ENCODE measurements at regions not wholly inside any gene's neighbourhood (a gene's known extent, or its start where the extent isn't known, plus 50 kb on each side); places are given as distances from the start of the nearest gene placed in this dataset.

DNA sequence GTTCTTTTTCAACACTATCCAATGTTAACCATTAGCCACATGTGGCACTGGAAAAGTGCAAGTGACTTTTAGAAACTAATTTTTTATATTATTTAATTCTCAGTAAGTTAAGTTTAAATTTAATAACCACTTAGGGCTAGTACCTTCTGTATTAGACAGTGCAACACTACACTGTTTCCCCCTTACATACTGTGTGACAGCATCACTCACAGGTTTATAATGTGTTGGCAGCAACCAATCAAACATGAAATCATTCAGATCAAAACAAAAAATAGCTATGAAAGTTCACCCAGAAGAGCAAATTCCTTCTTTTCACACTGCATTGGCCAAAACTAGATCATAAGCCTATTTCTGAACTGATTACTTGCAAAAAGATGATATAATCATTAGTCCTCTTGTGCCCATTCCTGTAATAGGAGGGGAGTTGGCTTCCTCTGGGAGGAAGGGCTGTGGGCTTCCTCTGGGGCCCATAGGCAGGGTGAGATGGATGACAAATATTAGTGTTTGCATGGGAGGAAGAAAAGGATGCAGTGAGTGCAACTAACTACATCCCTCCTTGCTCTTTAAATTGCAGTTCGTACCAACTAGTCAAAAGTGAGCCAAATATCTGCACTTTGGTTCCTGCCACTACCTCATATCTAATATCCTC is 708.1 kb upstream of the RGMB start:
- DNase-seq (ENCODE audit: low read depth) = no peak

DNA sequence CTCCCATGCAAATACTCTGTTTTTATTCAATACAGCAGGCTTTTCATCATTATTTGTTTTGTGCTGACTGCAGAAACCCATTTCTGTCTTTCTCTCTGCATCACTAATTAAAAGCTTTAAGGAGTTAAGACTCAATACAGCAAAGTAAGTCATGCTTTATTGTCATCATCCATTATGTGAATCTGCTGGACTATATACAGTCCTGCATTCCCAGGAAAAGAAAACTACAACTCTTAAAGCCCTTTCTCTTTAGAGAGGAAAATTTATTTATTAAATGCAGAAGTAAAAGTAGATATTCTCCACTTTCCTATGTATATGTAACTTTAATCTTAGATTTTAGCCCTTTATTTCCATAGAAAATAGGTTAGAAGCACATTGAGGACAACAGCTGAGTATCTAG is 706.6 kb upstream of the RGMB start:
- no peak for DNase-seq (ENCODE audit: low read depth)

DNA sequence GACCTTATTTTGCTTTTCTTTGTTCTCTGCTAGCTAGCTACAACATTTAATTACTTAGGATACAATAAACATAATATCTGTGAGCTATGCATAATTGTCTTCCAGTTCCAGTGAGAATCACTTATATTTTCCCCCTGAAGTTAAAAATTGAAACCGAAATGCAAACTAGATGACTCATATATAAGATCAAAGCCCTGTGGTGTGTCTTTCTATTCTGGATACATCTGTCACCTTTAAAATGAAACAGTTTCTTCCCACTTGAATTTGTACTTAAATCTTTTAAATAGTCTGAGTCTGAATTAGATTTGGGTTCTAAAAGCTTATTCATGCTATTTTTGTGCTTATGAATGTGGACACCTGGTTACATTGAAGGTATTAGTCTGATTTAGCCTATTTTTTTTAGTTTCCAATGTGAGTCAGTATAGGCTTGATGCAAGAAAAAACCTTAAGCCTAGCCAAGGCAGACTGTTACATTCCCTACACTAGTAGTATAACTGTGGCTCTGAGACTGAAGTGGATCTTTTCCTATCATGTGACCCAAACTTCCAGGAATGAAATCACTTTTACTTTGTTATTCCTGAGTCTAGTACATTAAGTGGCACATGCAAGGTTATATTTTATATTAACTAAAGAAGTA is 703.5 kb upstream of the RGMB start:
- no peak for DNase-seq (ENCODE audit: low read depth)

DNA sequence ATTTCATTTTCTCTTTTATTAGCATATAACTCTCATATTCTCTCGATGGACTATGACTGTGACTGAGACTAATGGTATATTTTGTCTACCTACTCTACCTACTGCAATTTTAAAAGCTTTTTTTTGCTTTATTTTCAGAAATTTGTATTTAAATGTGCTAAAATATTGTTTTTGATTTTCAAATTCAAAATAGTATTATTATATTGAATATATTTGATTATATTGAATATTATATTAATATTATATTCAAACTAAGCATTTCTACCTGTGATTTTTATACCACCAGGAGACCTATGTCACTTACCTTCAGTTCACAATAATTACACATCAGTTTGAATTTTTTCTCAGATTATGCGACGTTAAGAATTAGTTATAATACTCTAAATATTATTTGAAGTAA is 700.5 kb upstream of the RGMB start:
- DNase-seq (ENCODE audit: low read depth) = no peak

DNA sequence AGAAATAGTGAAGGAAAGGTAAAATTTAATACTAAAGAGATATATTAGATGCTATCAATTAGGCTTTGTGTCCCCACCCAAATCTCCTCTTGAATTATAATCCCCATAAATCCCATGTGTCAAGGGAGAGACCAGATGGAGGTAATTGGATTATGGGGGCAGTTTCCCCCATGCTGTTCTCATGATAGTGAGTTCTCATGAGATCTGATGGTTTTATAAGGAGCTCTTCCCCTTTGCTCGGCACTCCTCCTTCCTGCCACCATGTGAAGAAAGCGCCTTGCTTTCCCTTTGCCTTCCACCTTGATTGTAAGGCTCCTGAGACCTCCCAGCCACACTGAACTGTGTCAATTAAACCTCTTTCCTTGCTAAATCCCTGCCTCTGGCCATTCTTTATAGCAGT is 697.0 kb upstream of the RGMB start:
- no peak for DNase-seq (ENCODE audit: low read depth)

DNA sequence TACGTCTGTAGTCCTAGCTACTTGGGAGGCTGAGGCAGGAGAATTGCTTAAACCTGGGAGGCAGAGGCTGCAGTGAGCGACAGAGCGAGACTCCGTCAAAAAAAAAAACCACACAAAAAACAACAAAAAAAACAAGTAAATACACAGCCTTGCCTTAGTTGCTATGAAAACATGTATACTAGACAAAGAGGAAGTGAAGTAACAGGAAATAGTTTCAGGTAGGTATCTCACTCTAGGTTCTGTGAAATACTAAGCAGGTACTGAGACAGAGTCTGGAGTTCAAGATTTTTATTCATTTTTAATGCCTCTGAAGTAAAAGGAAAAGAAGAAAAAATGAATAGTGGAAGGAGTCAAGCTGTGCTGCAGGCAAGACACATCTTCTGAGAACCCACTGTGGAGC is 687.9 kb upstream of the RGMB start:
- DNase-seq (ENCODE audit: low read depth) = no peak

DNA sequence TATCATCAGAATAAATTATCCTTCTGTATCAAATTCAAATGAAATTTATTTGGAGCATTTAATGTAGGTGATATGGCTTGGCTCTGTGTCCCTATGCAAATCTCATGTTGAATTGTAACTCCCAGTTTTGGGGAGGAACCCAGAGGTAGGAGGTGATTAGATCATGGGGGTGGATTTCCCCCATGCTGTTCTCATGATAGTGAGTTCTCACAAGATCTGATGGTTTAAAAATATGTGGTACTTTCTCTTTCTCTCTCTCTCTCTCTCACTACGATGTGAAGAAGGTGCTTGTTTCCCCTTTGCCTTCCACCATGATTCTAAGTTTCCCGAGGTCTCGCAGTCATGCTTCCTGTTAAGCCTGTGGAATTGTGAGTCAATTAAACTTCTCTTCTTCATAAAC is 678.4 kb upstream of the RGMB start:
- no peak for DNase-seq (ENCODE audit: low read depth)

DNA sequence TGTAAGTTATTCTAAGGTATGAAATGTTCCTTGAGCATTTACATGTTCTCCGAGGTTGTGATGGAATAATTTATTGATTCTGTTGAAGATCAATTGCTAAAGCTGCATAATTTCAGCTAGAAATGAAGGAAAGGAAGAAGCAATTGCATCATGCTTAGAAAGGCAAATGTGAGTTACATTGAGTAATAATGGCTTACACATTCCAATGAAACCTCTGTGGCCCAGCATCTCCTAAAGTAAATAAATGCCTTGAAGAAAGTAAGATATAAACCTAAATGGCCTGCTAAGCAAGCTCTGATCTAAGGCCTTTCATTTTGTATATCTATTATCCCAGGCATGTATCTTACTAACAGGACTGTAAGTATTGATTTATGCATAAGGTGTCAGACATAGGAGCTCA is 677.3 kb upstream of the RGMB start:
- DNase-seq (ENCODE audit: low read depth) = no peak

DNA sequence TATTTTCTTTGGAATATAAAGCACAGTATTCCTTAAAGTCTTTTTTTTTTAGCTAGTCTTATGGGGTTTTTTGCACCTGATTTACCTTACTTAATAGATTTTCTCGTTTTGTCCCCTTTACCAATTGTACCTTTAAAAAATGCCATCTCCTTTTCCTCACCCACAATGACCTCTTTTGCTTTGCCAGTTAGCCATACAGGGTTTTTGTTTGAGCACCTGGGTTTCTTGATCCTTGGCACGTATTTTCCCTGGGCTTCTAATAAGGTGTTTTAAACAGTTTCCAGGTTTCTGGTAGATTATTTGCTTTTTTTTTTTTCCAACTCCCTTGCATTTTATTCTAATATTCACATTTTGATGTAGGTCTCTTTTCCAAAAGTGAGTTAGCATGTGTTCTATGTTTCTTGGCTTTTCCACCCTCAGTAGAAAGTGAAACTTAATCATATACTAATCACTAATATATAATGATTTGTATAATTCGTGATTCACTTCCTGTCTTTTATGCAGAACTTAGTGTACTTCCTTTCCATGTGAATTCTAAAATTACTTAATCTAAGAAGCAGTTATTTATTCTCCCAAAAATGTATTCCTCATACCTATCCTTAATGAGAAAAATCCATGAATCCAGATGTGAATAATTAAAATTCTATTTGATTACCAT is 673.9 kb upstream of the RGMB start:
- DNase-seq (ENCODE audit: low read depth) = no peak

DNA sequence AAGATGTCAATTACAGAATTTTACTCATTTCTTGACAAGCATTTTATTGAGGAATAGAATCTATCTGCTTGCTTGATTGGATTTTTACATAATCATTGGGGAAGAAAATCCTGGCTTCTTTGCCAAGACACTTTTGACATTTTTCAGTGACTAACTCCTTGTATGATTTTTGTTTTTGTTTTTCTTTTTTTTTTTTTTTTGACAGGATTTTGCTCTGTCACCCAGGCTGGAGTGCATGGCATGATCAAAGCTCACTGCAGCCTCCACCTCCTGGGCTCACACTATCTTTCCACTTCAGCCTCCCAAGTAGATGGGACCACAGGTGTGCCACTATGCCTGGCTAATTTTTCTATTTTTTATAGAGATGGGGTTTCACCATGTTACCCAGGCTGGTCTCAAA is 672.3 kb upstream of the RGMB start:
- DNase-seq (ENCODE audit: low read depth) = no peak

DNA sequence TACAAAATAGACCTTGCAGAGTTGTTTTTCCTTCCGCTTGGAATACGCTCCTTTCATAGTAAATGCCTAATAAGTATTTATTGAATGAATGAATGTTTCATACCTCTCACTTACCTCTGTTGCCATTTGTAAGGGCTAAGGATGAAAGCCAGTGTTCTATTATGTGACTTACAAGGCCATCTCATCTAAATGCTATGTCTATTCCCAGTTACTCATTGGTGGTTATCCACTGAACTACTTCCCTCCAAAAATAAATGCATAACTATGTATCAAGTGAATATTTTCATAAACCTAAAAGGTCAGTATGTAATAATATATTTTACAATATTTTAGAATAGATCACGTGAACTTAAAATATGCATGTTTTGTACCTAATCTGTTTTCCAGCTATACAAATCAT is 670.5 kb upstream of the RGMB start:
- no peak for DNase-seq (ENCODE audit: low read depth)

DNA sequence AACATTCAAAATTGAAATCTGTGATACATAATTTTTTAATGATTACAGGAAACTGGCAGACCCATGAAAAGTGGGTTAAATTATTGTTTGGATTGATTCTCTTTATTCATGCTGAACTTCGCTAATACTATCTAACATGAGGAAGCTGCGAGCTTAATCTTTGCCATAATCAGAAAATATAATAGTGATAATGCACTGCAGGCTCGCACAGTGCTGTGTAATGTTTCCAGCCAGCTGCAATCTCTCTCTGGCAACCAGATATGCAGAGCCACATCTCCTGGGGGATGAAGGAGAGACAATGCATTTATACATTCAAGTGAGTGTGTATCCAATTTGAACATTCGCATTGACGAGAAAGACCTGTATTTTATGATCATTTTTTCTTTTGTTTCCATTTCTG is 669.7 kb upstream of the RGMB start:
- DNase-seq (ENCODE audit: low read depth) = no peak

DNA sequence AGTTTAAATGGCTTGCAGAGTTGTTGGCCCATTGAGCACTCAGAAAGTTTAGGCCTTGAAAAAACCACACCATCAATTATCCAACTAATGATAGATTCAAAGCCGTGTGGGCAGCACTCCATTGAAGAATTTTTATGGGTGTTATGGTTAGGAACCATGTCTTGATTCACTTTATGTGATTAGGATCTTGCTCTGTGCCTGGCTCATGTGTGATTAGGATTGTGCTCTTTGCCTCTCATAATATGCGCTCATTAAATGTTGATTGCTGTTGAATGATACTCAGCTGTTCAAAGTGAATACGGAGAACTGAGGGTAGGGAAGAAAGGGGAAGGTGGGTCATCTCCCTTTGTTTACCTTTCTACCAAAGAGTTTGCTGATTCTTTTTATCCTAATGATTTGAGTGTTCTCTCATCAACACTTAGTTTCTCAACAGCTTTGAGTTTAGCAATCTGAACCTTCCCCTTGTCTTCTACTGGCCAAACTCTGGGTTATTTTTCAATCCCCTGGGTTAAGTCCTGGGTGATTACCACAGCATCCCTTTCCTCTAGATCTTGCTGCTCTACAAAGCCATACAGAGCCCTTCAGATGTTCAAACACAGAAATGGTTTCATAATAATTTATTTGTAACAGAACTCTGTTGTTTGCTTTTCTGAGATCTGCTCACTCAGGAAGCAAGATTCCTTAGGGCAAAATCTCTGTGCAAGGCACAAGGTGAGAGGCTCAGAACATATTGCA is 668.8 kb upstream of the RGMB start:
- DNase-seq (ENCODE audit: low read depth) = no peak

DNA sequence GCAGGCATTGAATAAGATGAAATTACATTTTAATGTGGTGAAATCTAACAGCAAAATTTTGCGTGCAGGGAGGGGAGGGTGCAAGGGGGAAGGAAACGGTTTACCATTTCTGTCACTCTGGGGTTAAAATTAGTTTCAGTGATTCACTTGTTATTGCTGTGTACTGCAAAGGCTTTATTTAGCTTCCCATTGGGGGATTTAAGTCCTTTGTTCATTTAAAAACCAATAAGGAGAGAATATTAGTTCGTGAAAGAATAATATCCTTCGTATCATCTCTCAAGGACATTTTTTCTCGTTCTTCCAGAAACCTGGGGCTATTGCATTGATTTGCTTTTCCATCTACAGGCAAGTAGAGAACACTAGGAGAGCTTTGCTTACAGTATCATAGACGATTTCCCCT is 667.8 kb upstream of the RGMB start:
- DNase-seq (ENCODE audit: low read depth) = no peak

DNA sequence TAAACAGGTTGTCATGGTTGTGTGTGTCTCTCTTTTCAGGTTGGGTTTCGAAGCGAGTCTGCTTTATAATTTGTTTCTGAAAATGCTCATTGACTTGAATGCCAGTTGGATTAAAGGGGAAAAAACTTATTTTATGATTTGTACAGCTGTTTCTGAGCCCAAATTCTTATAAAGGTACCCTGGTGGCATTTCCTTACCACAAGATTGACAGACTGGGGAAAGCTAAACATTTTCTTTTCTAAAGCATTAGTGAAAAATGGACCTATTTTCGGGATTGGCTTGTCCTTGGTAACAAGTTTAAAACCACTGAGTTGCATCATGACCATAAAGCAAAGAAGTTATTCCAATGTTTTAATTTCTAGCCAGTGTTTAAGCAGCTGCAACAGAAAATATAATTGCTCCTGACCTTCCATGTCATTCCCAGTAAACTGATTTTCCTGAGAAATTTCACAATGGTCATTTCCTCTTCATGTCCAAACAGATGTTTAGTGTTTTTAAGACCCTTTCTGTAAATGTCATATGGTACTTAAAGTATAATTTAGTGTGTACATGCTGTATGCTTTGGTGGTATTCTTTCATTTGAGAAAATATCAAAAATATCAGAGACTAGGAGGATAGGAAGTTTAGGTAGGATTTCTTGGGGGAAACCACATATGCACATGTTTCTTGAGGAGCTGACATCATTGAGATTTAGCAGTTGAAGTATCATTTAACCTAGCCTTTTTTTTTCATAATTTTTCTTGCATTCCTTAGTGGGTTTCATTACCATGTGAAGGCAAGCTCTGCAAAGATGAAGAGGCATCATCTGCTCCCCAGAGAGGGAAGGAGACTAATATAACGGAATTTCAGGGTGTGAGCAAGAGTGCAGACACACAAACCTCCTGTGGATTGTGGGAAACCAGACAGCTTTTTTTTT is 667.1 kb upstream of the RGMB start:
- no peak for DNase-seq (ENCODE audit: low read depth)

DNA sequence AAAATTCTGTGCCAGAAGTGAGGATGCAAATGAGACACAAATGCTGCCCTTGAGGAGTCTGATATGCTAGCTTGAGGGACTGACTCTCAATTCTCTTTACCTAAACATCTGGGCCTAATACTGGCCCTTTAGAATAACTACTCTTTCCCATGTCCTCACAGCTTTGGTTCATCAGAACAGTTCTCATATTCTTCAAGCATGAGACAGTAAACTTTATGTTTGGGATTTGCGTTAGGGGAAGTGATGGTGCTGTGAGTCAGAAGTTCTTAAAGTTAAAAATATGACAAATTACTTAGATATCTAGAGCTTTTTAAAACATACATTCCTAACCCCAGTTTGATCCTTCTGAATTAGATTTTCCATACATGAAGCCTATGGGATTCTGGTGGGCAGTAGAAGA is 665.0 kb upstream of the RGMB start:
- DNase-seq (ENCODE audit: low read depth) = peak; percentile 61

DNA sequence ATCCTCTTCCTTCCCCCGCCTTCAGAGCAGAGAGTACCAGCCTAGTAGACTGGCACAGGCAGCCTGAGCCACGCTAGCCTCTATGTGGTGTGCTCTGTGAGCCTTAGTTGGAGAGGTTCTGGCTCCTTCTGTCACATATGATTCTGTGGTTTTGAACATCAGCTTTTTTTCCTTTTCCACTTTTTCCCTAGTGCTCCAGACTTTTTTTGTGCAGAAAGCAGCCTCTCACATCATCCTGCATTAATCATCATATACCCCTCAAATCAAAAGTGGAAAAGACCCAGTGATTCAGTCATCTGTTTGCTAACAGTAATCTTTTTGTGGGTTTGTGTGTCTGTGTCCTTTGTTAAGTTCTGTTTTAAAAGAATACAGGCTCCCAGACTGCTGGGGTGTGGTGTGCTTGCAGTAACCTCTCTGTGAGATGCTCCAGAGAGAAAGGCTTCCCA is 663.9 kb upstream of the RGMB start:
- DNase-seq (ENCODE audit: low read depth) = no peak

DNA sequence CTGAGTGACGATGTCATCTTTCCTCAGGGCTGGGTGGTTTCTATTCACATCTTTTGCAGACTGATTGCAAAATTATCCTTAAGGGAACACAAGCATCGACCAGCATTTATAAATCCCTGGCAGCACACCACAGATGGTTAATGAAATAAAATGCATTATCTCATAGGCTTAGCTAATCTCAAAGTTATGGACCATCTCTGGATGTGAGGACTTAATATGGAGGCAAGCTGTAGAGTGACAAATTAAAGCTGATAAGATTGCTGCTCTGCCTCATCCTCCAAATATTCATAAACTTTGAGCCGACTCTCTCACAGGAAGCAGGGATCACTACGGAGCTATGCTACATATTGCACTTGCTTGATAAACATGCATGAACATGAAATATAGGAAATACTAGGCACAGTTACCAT is 663.2 kb upstream of the RGMB start:
- DNase-seq (ENCODE audit: low read depth) = no peak

DNA sequence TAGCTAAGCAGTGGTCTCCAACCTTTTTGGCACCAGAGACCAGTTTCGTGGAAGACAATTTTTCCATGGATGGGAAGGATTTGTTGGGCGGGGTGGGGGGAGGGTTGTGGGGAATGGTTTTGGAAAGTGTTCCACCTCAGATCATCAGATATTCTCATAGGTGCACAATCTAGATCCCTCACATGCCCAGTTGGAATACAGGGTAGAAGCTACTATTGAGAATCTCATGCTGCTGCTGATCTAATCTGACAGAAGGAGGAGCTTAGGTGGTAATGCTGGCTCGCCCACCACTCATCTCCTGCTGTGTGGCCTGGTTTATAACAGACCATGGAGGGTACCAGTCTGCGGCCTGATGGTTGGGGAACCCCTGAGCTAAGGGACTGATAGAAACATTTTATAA is 662.7 kb upstream of the RGMB start:
- DNase-seq (ENCODE audit: low read depth) = no peak

DNA sequence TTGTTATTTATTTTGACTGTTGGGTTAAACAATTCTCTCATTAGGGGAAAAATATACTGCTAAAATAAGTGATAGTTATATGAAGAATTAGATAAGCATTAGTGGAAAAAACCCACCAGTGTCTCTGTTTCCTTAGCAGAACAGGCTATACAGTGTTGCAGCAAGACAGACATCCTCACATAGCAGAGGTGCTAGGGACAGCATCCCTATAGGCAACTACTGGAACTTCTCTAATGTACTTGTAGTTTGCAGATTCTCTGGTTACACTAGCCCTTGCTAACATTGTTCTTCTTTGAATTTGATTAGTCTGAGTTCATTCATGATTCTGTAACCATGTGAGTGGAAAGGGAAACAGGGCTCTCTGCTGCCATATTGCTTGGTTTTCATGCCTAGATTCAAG is 661.8 kb upstream of the RGMB start:
- no peak for DNase-seq (ENCODE audit: low read depth)

DNA sequence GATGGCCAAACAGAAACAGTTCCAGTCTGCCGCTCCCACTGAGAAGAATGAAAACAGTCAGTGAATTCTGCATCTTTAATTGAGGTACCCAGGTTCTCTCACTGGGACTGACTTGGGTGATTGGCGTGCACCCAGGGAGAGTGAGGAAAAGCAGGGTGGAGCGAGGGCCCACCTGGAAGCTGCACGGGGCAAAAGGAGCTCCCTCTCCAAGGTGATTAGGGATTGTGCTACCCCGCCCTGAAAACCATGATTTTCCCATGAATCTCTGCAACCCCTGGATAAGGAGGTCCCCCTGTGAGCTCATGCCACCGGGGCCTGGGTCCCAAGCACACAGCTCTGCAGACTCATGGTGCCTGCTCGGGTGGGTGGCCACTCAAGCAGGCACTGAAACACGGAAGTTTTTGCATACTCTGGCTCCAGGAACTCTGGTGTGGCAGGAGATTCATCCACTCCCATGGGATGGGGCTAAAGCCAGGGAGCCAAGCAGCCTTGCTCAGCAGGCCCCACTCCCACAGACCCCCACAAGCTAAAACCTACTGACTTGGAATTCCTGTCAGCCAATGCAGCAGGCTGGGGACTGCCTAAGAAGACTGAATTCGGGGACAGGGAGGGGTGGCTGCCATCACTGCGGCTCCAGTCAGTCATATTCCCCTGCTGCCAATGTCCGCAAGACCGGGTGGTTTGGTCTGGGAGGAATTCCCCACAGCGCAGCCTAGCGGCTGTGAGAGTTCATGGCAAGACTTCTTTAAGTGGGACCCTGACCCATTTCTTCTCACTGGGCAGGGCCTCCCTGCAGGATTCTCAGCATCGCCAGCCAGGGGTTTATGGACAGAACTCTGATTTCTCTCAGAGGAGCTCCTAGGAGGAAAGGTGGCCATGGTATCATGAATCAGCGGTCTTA is 652.2 kb upstream of the RGMB start:
- no peak for DNase-seq (ENCODE audit: low read depth)

All from fibroblast of the conjunctiva (primary cell).